ENCODE measurements at regions not wholly inside any gene's neighbourhood (a gene's known extent, or its start where the extent isn't known, plus 50 kb on each side); places are given as distances from the start of the nearest gene placed in this dataset.

DNA sequence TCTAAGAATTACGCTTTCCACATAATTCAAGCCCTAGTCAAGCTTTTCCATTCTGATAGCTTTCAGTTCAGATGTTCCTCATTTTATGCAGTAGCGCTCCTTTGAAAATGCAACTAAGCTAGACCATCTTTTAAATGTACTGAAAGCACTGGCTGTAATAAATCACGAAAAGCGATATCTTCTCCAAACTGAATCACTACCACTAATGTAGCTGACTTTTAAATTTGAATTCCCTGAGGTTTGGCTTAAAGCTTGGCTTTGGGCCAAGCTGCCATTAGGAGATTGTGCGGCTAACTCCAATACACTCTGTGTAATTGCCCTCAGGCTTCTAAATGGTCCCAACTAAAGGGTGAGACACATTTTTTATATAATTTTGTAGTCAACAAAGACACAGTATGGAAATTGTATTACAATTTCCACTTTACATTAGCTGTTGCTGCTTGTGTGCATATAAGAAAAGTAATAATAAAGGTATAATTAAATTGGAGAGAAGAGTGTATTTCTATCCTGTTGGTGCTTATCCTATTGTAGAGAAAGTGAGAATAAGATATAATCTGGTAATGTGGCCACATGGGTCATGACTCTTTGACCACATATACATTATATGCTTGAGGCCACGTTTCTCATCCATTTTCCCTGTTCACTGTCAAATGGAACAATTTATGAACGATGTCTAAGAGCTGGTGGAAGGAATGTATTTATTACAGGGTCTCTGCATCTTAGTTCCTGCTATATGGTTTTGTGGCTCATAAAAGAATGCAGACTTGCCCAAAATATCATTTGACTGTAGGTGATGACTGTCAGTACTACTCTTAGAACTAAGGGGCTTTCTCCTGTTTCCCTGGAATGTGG lies 118.7 kb upstream of the TAF11L2 start:
- TF ChIP-seq CTCF (IDR thresholded peaks at IDR 0.05) (no peak), POLR2A (IDR thresholded peaks at IDR 0.05) (no peak)
- intact Hi-C loops (cut with DNase I): no loop called here
- 76 to 80% methylated on average over 7 of the region's 7 CpGs for WGBS, 2 donors
- Histone ChIP-seq H3K9me3 (no peaks in the 10 kb centered on the region), H3K4me3 (no peak overlapping the region), H3K27ac (no peak overlapping the region), H3K27me3 (no peaks in the 10 kb centered on the region), H3K36me3 (no peaks in the 10 kb centered on the region), H3K4me1 (no peaks in the 10 kb centered on the region)
- no peak for DNase-seq

DNA sequence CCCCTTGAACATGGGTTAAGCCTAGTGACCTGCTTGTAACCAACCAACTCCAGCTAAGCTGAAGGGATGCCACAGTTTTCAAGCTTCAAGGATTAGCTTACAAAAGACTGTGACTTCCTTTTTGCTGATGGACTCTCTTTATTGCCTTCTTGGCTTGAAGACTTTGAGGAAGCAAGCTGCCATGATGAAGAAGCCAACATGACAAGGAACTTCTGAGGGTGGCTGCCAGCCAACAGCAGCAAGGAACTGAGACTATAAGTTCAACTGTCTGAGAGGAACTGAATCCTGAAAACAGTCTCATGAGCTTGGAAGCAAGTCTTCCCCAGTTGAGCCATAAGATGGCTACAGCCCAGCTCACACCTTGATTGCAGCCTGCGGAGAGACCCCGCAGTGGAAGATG lies 116.1 kb upstream of the TAF11L2 start:
- Histone ChIP-seq H3K9me3 (no peaks in the 10 kb centered on the region), H3K27me3 (no peaks in the 10 kb centered on the region), H3K4me1 (no peaks in the 10 kb centered on the region), H3K27ac (no peak overlapping the region), H3K36me3 (no peaks in the 10 kb centered on the region), H3K4me3 (no peak overlapping the region)
- WGBS, 2 donors: 92 to 100% methylated on average over 1 to 2 of the region's 2 CpGs
- intact Hi-C loops (cut with DNase I): no loop called here
- DNase-seq: no peak
- TF ChIP-seq CTCF (IDR thresholded peaks at IDR 0.05) (no peak), POLR2A (IDR thresholded peaks at IDR 0.05) (no peak)

GRCh38 chr5:17383526-17383925 lies 114.5 kb upstream of the TAF11L2 start:
- Histone ChIP-seq H3K36me3 (no peaks in the 10 kb centered on the region), H3K27me3 (no peaks in the 10 kb centered on the region), H3K9me3 (no peaks in the 10 kb centered on the region), H3K27ac (no peak overlapping the region), H3K4me1 (no peaks in the 10 kb centered on the region), H3K4me3 (no peak overlapping the region)
- 35 to 51% methylated on average over 3 of the region's 3 CpGs for WGBS, 2 donors
- DNase-seq: no peak
- TF ChIP-seq POLR2A (IDR thresholded peaks at IDR 0.05) (no peak), CTCF (IDR thresholded peaks at IDR 0.05) (no peak)
- intact Hi-C loops (cut with DNase I): no loop called here

DNA sequence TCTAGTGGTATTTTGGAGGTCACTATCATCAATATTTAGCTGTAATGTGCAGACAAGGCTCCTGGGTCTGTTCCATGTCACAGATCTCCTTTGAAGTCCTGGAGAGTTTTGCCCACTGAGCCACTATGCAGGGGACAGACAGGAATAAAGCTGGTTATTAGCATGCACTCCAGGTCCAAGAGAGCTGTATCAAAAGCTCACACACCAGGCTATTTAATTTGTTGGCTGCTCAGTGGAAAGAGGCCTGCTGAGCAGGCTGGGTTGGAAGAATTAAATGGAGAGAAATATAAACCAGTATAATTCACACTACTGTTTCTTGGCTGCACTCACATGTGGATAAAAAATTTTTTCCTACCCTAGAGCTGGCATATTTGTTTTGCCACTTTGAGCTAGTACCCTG lies 113.8 kb upstream of the TAF11L2 start:
- Histone ChIP-seq H3K9me3 (no peaks in the 10 kb centered on the region), H3K4me1 (no peaks in the 10 kb centered on the region), H3K36me3 (no peaks in the 10 kb centered on the region), H3K27me3 (no peaks in the 10 kb centered on the region), H3K4me3 (no peak overlapping the region), H3K27ac (no peak overlapping the region)
- TF ChIP-seq CTCF (IDR thresholded peaks at IDR 0.05) (no peak), POLR2A (IDR thresholded peaks at IDR 0.05) (no peak)
- intact Hi-C loops (cut with DNase I): no loop called here
- DNase-seq: no peak

DNA sequence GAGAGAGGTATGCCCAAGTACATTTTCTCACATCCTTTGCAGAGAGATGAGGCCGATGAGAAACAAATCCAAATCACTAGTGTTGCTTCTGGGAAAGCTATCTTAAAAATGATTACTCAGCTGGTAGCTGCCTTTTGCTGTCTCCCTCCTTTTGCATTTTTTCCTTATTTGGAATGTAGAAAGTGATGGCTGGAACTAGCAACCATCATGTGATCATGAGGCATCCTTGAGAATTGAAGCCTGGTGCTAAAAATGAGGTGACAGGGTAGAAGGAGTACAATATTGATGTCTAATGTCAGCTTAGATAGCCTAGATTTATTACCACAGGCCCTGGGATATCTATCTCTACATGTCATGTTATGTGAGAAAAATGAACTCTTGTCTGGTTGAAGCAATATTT lies 109.3 kb upstream of the TAF11L2 start:
- no peaks in the 10 kb centered on the region for H3K4me1 ChIP-seq
- WGBS, 2 donors: 80 to 91% methylated on average over 1 of the region's 1 CpG
- H3K27ac ChIP-seq: no peak overlapping the region
- H3K4me3 ChIP-seq: no peak overlapping the region
- TF ChIP-seq POLR2A (IDR thresholded peaks at IDR 0.05): no peak
- intact Hi-C loops (cut with DNase I): no loop called here
- H3K27me3 ChIP-seq: no peaks in the 10 kb centered on the region
- H3K9me3 ChIP-seq: no peaks in the 10 kb centered on the region
- H3K36me3 ChIP-seq: no peaks in the 10 kb centered on the region
- DNase-seq: no peak

DNA sequence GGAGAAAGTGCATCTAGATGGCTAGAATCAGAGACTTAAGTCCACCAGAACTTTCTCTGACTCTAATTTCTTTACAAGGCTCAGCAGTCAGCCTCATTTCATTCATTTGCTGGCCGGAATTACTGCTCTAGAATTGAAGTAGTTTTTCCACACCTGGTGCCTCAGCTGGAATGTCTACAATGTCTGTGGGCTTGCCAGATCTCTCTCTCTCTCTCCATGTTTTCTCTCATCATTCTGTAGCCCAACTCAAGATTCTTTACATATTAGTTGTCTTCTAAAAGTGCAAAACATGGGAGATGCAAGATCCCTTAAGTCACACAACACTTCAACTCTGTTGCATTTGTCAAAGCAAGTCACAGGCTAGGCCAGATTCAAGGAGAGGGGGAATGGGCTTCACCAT lies 103.9 kb upstream of the TAF11L2 start:
- TF ChIP-seq POLR2A (IDR thresholded peaks at IDR 0.05): no peak
- no peak for TF ChIP-seq CTCF (IDR thresholded peaks at IDR 0.05)
- no peak overlapping the region for H3K4me3 ChIP-seq
- H3K27me3 ChIP-seq: peaks cover 0 to 6% (median 0%) of the 10 kb centered on the region in 4 donors
- WGBS, 2 donors: 50 to 79% methylated on average over 1 of the region's 1 CpG
- H3K4me1 ChIP-seq: no peaks in the 10 kb centered on the region
- no peaks in the 10 kb centered on the region for H3K36me3 ChIP-seq
- no peaks in the 10 kb centered on the region for H3K9me3 ChIP-seq
- DNase-seq: no peak
- intact Hi-C loops (cut with DNase I): no loop called here
- H3K27ac ChIP-seq: no peak overlapping the region
